H9 (cell line): ENCODE measurements at regions not wholly inside any gene's neighbourhood (a gene's known extent, or its start where the extent isn't known, plus 50 kb on each side); places are given as distances from the start of the nearest gene placed in this dataset.

Source experiments
- DNase-seq: peaks from one replicate; pipeline ENCODE4 v3.0.0-alpha.2; 2017
- H2AFZ ChIP-seq: one replicate; pipeline ENCODE4 v1.6.1; 2013; ENCODE audit warnings: mild to moderate bottlenecking, low read length, control low read depth, moderate library complexity
- H2AK5ac ChIP-seq: 2 replicates; pipeline ENCODE4 v1.6.1; 2013; ENCODE audit warnings: low read length, control low read depth, mixed read lengths; ENCODE audit not compliant: insufficient read length
- H2BK120ac ChIP-seq: one replicate; pipeline ENCODE4 v1.6.1; 2013; ENCODE audit warnings: low read depth, mild to moderate bottlenecking, low read length, control low read depth, inconsistent platforms; ENCODE audit not compliant: poor library complexity, severe bottlenecking
- H2BK12ac ChIP-seq: 2 replicates; pipeline ENCODE4 v1.6.1; 2013; ENCODE audit warnings: low read length, control low read depth, mixed read lengths, low read depth; ENCODE audit not compliant: insufficient read length
- H2BK15ac ChIP-seq: 2 replicates; pipeline ENCODE4 v1.6.1; 2013; ENCODE audit warnings: low read depth, low read length, control low read depth
- H2BK20ac ChIP-seq: one replicate; pipeline ENCODE4 v1.6.1; 2013; ENCODE audit warnings: low read depth, mild to moderate bottlenecking, low read length, control low read depth, inconsistent platforms; ENCODE audit not compliant: poor library complexity, severe bottlenecking
- H2BK5ac ChIP-seq: 2 replicates; pipeline ENCODE4 v1.6.1; 2013; ENCODE audit warnings: low read length, control low read depth, mixed read lengths; ENCODE audit not compliant: insufficient read length
- H3K14ac ChIP-seq: 2 replicates; pipeline ENCODE4 v1.6.1; 2013; ENCODE audit warnings: low read length, control low read depth; ENCODE audit not compliant: insufficient read depth
- H3K18ac ChIP-seq: 2 replicates; pipeline ENCODE4 v1.6.1; 2013; ENCODE audit warnings: low read depth, mild to moderate bottlenecking, mixed read lengths, low read length, control low read depth; ENCODE audit not compliant: insufficient read length
- H3K23ac ChIP-seq: 2 replicates; pipeline ENCODE4 v1.6.1; 2013; ENCODE audit warnings: low read length, control low read depth, mixed read lengths, low read depth; ENCODE audit not compliant: insufficient read length
- H3K23me2 ChIP-seq: 2 replicates; pipeline ENCODE4 v1.6.1; 2013; ENCODE audit warnings: low read depth, mild to moderate bottlenecking, mixed read lengths, low read length, control low read depth; ENCODE audit not compliant: insufficient read length, poor library complexity, severe bottlenecking
- H3K27ac ChIP-seq: 2 replicates; pipeline ENCODE4 v1.5.1; 2013; ENCODE audit warnings: low read length, control low read depth, mixed read lengths, low read depth; ENCODE audit not compliant: insufficient read length
- H3K27me3 ChIP-seq: 2 replicates; pipeline ENCODE4 v1.6.1; 2013; ENCODE audit warnings: low read length, control low read depth, inconsistent platforms; ENCODE audit not compliant: insufficient read depth
- H3K4ac ChIP-seq: 2 replicates; pipeline ENCODE4 v1.6.1; 2013; ENCODE audit warnings: low read depth, mild to moderate bottlenecking, control low read depth, inconsistent platforms, low read length, moderate library complexity
- H3K4me1 ChIP-seq: 2 replicates; pipeline ENCODE4 v1.6.1; 2013; ENCODE audit warnings: low read length, control low read depth, inconsistent platforms; ENCODE audit not compliant: insufficient read depth
- H3K4me2 ChIP-seq: 2 replicates; pipeline ENCODE4 v1.6.1; 2013; ENCODE audit warnings: low read length, control low read depth, mixed read lengths; ENCODE audit not compliant: insufficient read length, insufficient read depth
- H3K56ac ChIP-seq: 2 replicates; pipeline ENCODE4 v1.6.1; 2013; ENCODE audit warnings: low read depth, mild to moderate bottlenecking, mixed read lengths, low read length, control low read depth; ENCODE audit not compliant: insufficient read length
- H3K79me1 ChIP-seq: 2 replicates; pipeline ENCODE4 v1.6.1; 2013; ENCODE audit warnings: low read depth, mild to moderate bottlenecking, moderate library complexity, low read length, control low read depth, inconsistent platforms; ENCODE audit not compliant: insufficient read depth, poor library complexity, severe bottlenecking
- H3K79me2 ChIP-seq: 2 replicates; pipeline ENCODE4 v1.6.1; 2013; ENCODE audit warnings: low read length, control low read depth, inconsistent platforms; ENCODE audit not compliant: insufficient read depth
- H3K9ac ChIP-seq: 2 replicates; pipeline ENCODE4 v1.6.1; 2013; ENCODE audit warnings: low read length, control low read depth, mixed read lengths; ENCODE audit not compliant: insufficient read length; ENCODE audit errors: extremely low read depth
- H3K9me3 ChIP-seq: one replicate; pipeline ENCODE4 v1.6.1; 2013; ENCODE audit warnings: low read depth, low read length, inconsistent platforms; ENCODE audit not compliant: control insufficient read depth
- H3T11ph ChIP-seq: one replicate; pipeline ENCODE4 v1.6.1; 2013; ENCODE audit warnings: mild to moderate bottlenecking, low read length, control low read depth, inconsistent platforms
- H4K20me1 ChIP-seq: one replicate; pipeline ENCODE4 v1.6.1; 2013; ENCODE audit not compliant: control insufficient read depth, insufficient read length, insufficient read depth
- H4K5ac ChIP-seq: 2 replicates; pipeline ENCODE4 v1.6.1; 2013; ENCODE audit warnings: low read depth, mild to moderate bottlenecking, mixed read lengths, low read length, control low read depth; ENCODE audit not compliant: insufficient read length
- H4K8ac ChIP-seq: replicated peaks from 2 replicates; pipeline ENCODE4 v1.6.1; 2013; ENCODE audit warnings: low read length, control low read depth, mixed read lengths, low read depth; ENCODE audit not compliant: insufficient read length
- H4K91ac ChIP-seq: 2 replicates; pipeline ENCODE4 v1.6.1; 2013; ENCODE audit warnings: low read depth, mild to moderate bottlenecking, moderate library complexity, mixed read lengths, low read length, control low read depth; ENCODE audit not compliant: insufficient read length
- H3K27ac Mint-ChIP-seq, 3 experiments: 2 replicates in 2 of 3; 3 replicates in 1 of 3; pipeline ENCODE4 v1.8.0; 2020 to 2021; ENCODE audit warnings: mixed read lengths in 3 of 3, mild to moderate bottlenecking in 1 of 3, moderate library complexity in 1 of 3
- H3K27me3 Mint-ChIP-seq: 2 replicates; pipeline ENCODE4 v1.8.0; 2021; ENCODE audit warnings: low read depth, mild to moderate bottlenecking, moderate library complexity, mixed read lengths
- H3K36me3 Mint-ChIP-seq, 3 experiments: 2 replicates in 2 of 3; 3 replicates in 1 of 3; pipeline ENCODE4 v1.8.0; 2020 to 2021; ENCODE audit warnings: low read depth in 3 of 3, mixed read lengths in 3 of 3; ENCODE audit not compliant: insufficient read depth in 1 of 3
- H3K4me1 Mint-ChIP-seq, 2 experiments: 2 replicates each; pipeline ENCODE4 v1.8.0; 2020; ENCODE audit warnings: mixed read lengths in 2 of 2
- H3K4me3 Mint-ChIP-seq, 2 experiments: 2 replicates in 1 of 2; 3 replicates in 1 of 2; pipeline ENCODE4 v1.8.0; 2020 to 2021; ENCODE audit warnings: mild to moderate bottlenecking in 2 of 2, mixed read lengths in 2 of 2, moderate library complexity in 1 of 2
- H3K9me3 Mint-ChIP-seq, 2 experiments: 2 replicates in 1 of 2; 3 replicates in 1 of 2; pipeline ENCODE4 v1.8.0; 2020; ENCODE audit warnings: mild to moderate bottlenecking in 2 of 2, mixed read lengths in 2 of 2, moderate library complexity in 1 of 2
- TF ChIP-seq, protein P1 (sequence below): fragments of 200-600 bp; sonication (generic); conservative IDR thresholded peaks from 3 replicates; pipeline ENCODE4 v1.8.0; 2021; ENCODE audit warnings: antibody characterized with exemption, mild to moderate bottlenecking

DNA sequence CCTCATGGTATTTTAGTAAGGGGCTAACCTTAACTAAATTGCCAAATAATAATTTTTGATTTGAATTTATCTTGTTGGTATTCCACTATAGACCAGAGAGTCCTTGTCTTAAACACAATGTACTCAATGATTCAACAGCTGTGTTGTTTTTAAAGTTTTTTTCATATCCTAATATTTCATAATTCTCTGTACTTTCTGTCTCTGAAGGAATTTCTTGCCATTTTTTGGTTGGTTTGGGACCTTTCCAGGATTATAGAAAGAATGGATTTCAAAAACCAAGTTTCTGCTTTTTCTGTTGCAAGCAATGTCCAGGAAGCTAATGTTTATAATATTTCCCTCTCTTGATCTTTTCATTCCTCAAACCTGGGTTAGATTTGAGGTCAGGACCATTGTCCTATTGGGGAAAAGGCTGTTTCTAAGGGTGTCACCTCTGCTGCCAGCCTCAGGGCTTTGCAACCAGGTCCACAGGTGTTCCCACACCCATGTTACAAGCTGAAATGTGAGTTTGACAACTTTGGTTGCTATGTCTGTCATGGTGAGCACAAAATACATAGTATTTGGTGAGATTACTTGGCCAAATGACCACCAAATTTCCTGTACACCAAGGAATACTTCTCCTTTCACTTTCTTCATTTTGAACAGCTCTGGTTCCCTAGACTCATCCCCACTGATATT is 363.7 kb upstream of the RGMA start:
- Histone ChIP-seq H3K27me3 (no peaks in the 10 kb centered on the region), H4K20me1 (no peaks in the 10 kb centered on the region), H2AFZ (no peak overlapping the region), H3K9ac (no peak overlapping the region), H3K4me2 (no peak overlapping the region), H3K4me1 (peaks cover 5% of the 10 kb centered on the region), H3K23me2 (no peaks in the 10 kb centered on the region), H3K18ac (no peak overlapping the region), H3K27ac (no peak overlapping the region), H2BK15ac (no peak overlapping the region), H2BK20ac (no peak overlapping the region), H3T11ph (no peak overlapping the region), H2BK120ac (no peak overlapping the region), H3K79me2 (no peaks in the 10 kb centered on the region), H3K14ac (no peak overlapping the region), H4K91ac (no peak overlapping the region), H3K23ac (no peak overlapping the region), H4K5ac (no peak overlapping the region), H2AK5ac (no peak overlapping the region), H2BK12ac (no peak overlapping the region), H3K56ac (no peak overlapping the region), H4K8ac (no peak overlapping the region), H3K79me1 (no peaks in the 10 kb centered on the region), H3K4ac (no peak overlapping the region), H3K9me3 (no peaks in the 10 kb centered on the region), H2BK5ac (no peak overlapping the region)
- H3K4me1 Mint-ChIP-seq: peaks cover 25 to 28% of the 10 kb centered on the region in 2 experiments
- peaks cover 0 to 2% (median 0%) of the 10 kb centered on the region in 3 experiments; a peak in 2 of 7 replicates for H3K36me3 Mint-ChIP-seq
- no peak overlapping the region for H3K27ac Mint-ChIP-seq
- H3K27me3 Mint-ChIP-seq: no peaks in the 10 kb centered on the region; the same call in none of the 2 replicates
- H3K9me3 Mint-ChIP-seq: peaks cover 3 to 4% of the 10 kb centered on the region in 2 experiments; a peak in 2 of 5 replicates
- DNase-seq: no peak
- TF ChIP-seq, protein P1, sequence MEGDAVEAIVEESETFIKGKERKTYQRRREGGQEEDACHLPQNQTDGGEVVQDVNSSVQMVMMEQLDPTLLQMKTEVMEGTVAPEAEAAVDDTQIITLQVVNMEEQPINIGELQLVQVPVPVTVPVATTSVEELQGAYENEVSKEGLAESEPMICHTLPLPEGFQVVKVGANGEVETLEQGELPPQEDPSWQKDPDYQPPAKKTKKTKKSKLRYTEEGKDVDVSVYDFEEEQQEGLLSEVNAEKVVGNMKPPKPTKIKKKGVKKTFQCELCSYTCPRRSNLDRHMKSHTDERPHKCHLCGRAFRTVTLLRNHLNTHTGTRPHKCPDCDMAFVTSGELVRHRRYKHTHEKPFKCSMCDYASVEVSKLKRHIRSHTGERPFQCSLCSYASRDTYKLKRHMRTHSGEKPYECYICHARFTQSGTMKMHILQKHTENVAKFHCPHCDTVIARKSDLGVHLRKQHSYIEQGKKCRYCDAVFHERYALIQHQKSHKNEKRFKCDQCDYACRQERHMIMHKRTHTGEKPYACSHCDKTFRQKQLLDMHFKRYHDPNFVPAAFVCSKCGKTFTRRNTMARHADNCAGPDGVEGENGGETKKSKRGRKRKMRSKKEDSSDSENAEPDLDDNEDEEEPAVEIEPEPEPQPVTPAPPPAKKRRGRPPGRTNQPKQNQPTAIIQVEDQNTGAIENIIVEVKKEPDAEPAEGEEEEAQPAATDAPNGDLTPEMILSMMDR: no peak
- H3K4me3 Mint-ChIP-seq: no peak overlapping the region
